ENCODE measurements at regions not wholly inside any gene's neighbourhood (a gene's known extent, or its start where the extent isn't known, plus 50 kb on each side); places are given as distances from the start of the nearest gene placed in this dataset.

DNA sequence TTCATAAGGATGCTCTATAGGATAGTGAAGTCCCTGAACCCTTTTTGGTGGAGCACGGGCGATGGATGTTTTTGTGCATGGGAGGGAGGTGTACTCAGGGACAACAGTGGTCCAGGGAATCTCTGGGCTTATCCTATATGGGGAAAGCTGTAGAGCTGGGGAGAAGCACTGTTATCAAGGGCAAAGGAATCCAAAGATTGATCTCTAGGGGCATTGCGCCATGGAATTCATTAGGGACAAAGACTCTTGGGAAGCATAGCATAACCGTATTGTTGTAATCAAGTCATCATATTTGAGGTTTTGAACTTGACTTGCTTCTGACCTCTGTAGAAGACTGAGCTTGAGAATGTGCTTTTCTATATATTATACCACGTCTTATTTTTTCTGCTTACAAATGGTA is 172.9 kb upstream of the ZFHX3 start:
- peaks cover under 1% of the 10 kb centered on the region; the same call in 1 of the 2 replicates for H3K9me1 ChIP-seq (ENCODE audit: insufficient read depth, low read length)
- no peak overlapping the region for H4K5ac ChIP-seq (ENCODE audit: low read depth, low read length)
- H2BK15ac ChIP-seq (ENCODE audit: low read depth, low read length): no peak overlapping the region
- H3K27ac ChIP-seq (ENCODE audit: insufficient read depth, low read length): no peak overlapping the region
- no peak overlapping the region for H4K8ac ChIP-seq (ENCODE audit: low read depth in 2 of 2, low read length in 2 of 2)
- no peak overlapping the region for H3K23ac ChIP-seq (ENCODE audit: low read depth, low read length)
- no peaks in the 10 kb centered on the region for H4K20me1 ChIP-seq (ENCODE audit: insufficient read depth, low read length)
- ChIA-PET CTCF (no interaction called here), POLR2A (ENCODE audit: unreplicated experiment) (no interaction called here)
- H3K9me3 ChIP-seq (ENCODE audit: control insufficient read depth, insufficient read depth, low read length): peaks cover 3% of the 10 kb centered on the region
- no TSS peak for BruUV-seq (replicated peaks)
- H2BK120ac ChIP-seq (ENCODE audit: low read depth, low read length): no peak overlapping the region
- no peak overlapping the region for H2AK5ac ChIP-seq (ENCODE audit: low read depth, low read length)
- no peak overlapping the region for H2AK9ac ChIP-seq (replicated peaks; ENCODE audit: low read depth, low read length, poor library complexity)
- in situ Hi-C loops (cut with MboI; ENCODE audit: low sequenced_read_pairs) (no loop called here), intact Hi-C loops (cut with micrococcal nuclease) (no loop called here), dilution Hi-C loops (cut with HindIII; ENCODE audit: low sequenced_read_pairs, unreplicated experiment) (no loop called here)
- no peak overlapping the region for H2BK5ac ChIP-seq (ENCODE audit: low read depth, low read length, poor library complexity, severe bottlenecking)
- ATAC-seq (ENCODE audit: low read depth): no peak
- H3K4me1 ChIP-seq (ENCODE audit: control insufficient read depth, insufficient read depth, low read length): no peaks in the 10 kb centered on the region; the same call in 1 of the 2 replicates
- no peak overlapping the region for H2BK20ac ChIP-seq (ENCODE audit: low read depth, low read length)
- no peak overlapping the region for H3K4ac ChIP-seq (ENCODE audit: low read depth, low read length)
- no peaks in the 10 kb centered on the region for H3K79me1 ChIP-seq (ENCODE audit: low read depth in 1 of 2, low read length in 2 of 2)
- no peak overlapping the region for H3K9ac ChIP-seq (ENCODE audit: low read depth, low read length)
- DNase-seq: no peak
- H2AFZ ChIP-seq (replicated peaks; ENCODE audit: low read length, poor library complexity): no peak overlapping the region
- no peak overlapping the region for H4K91ac ChIP-seq (ENCODE audit: insufficient read depth, low read depth, low read length)
- no peak overlapping the region for H3K4me3 ChIP-seq (ENCODE audit: insufficient read depth, low read depth, low read length)
- H3K56ac ChIP-seq (ENCODE audit: extremely low read depth, insufficient read depth, low read length): no peak overlapping the region
- no peaks in the 10 kb centered on the region for H3K36me3 ChIP-seq (ENCODE audit: control insufficient read depth, insufficient read depth, low read length)
- H3K18ac ChIP-seq (ENCODE audit: low read depth, low read length): no peak overlapping the region
- no peak overlapping the region for H3K14ac ChIP-seq (replicated peaks; ENCODE audit: low read depth, low read length)
- TF ChIP-seq RCOR1 (IDR thresholded peaks at IDR 0.05; ENCODE audit: insufficient replicate concordance, low read length) (no peak), RFX5 (IDR thresholded peaks at IDR 0.05; ENCODE audit: low read depth, low read length) (no peak), BHLHE40 (IDR thresholded peaks at IDR 0.05; ENCODE audit: low read depth, low read length) (no peak), FOS (IDR thresholded peaks at IDR 0.05; ENCODE audit: low read depth, low read length) (no peak), MAFK (IDR thresholded peaks at IDR 0.05; ENCODE audit: low read depth, low read length) (no peak), CHD1 (IDR thresholded peaks at IDR 0.05; ENCODE audit: low read depth, low read length) (no peak)
- TF ChIP-seq, protein P1, sequence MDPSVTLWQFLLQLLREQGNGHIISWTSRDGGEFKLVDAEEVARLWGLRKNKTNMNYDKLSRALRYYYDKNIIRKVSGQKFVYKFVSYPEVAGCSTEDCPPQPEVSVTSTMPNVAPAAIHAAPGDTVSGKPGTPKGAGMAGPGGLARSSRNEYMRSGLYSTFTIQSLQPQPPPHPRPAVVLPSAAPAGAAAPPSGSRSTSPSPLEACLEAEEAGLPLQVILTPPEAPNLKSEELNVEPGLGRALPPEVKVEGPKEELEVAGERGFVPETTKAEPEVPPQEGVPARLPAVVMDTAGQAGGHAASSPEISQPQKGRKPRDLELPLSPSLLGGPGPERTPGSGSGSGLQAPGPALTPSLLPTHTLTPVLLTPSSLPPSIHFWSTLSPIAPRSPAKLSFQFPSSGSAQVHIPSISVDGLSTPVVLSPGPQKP (IDR thresholded peaks at IDR 0.05; ENCODE audit: borderline replicate concordance, low read depth, low read length): no peak
- WGBS, 2 experiments (ENCODE audit: extremely low coverage in 2 of 2, insufficient read length in 1 of 2): 100% methylated on average over 3 of the region's 5 CpGs; no CpG with 5 or more reads in 1 of the 2 experiments
- H3K4me2 ChIP-seq (ENCODE audit: low read depth, low read length): no peak overlapping the region
- H3K27me3 ChIP-seq (ENCODE audit: control insufficient read depth, insufficient read depth, low read length): no peaks in the 10 kb centered on the region
